Esophagus squamous epithelium (tissue), 5 donors: ENCODE measurements at regions not wholly inside any gene's neighbourhood (a gene's known extent, or its start where the extent isn't known, plus 50 kb on each side); places are given as distances from the start of the nearest gene placed in this dataset.
"Not testable (repeated sequence)": the region's sequence is repeated elsewhere in the genome, so short reads cannot be mapped to it uniquely, and the experiment has no call there.

Source experiments
- DNase-seq: peaks from one replicate; lab custom pipeline; 2025; lab: John Stamatoyannopoulos, UW
- H3K27ac ChIP-seq, 4 donors: fragments of 200-600 bp; sonication (generic); one replicate each; pipeline ENCODE4 v1.5.1; 2016 to 2019; ENCODE audit warnings: mild to moderate bottlenecking in 1 of 4
- H3K27me3 ChIP-seq, 4 donors: fragments of 200-600 bp; sonication (generic); 1 replicate in 3 of 4; 2 replicates in 1 of 4; pipeline versions ENCODE4 v1.5.1 to v1.6.0; 2017 to 2021; ENCODE audit warnings: antibody characterized with exemption in 1 of 4
- H3K36me3 ChIP-seq, 3 donors: fragments of 200-600 bp; sonication (generic); one replicate each; pipeline ENCODE4 v1.5.1; 2016 to 2019
- H3K4me1 ChIP-seq, 3 donors: fragments of 200-600 bp; sonication (generic); one replicate each; pipeline ENCODE4 v1.5.1; 2017 to 2019
- H3K4me3 ChIP-seq, 4 donors: fragments of 200-600 bp; sonication (generic); 1 replicate in 3 of 4; 2 replicates in 1 of 4; pipeline ENCODE4 v1.5.1; 2016 to 2019; ENCODE audit warnings: mild to moderate bottlenecking in 2 of 4, moderate library complexity in 1 of 4
- H3K9me3 ChIP-seq, 3 donors: fragments of 200-600 bp; sonication (generic); one replicate each; pipeline ENCODE4 v1.5.1; 2016 to 2019
- CTCF ChIP-seq, 6 experiments: fragments of 450-650 bp in 4 of 6; fragments of 200-600 bp in 2 of 6; sonication (generic) in 2 of 6; IDR thresholded peaks; one replicate each; pipeline ENCODE4 v1.5.1; 2016 to 2019; ENCODE audit warnings: antibody characterized with exemption in 6 of 6, mild to moderate bottlenecking in 4 of 6, moderate library complexity in 4 of 6
- POLR2A ChIP-seq, 4 donors: fragments of 450-650 bp; IDR thresholded peaks; one replicate each; pipeline ENCODE4 v1.6.1; 2017; ENCODE audit warnings: antibody characterized with exemption in 4 of 4, mild to moderate bottlenecking in 4 of 4, moderate library complexity in 3 of 4
- WGBS, 2 donors: methylation state at CpG; one replicate each; pipeline ENCODE4 v1.1.5; 2018; 5-methylcytosine and 5-hydroxymethylcytosine counted together
- intact Hi-C: fragments of 100-400 bp; cut with DNase I; formaldehyde crosslinking; loops from one replicate; pipeline ENCODE4 v1.15.0; 2022
- donor health status: DM: yes; HTN: yes; CAD: no.

- Histone ChIP-seq H3K4me1 (no peaks in the 10 kb centered on the region), H3K36me3 (no peaks in the 10 kb centered on the region), H3K9me3 (no peaks in the 10 kb centered on the region), H3K4me3 (no peak overlapping the region), H3K27ac (no peak overlapping the region), H3K27me3 (peaks cover 0 to 81% (median 0%) of the 10 kb centered on the region in 4 donors)
- TF ChIP-seq POLR2A (IDR thresholded peaks at IDR 0.05): no peak
- TF ChIP-seq CTCF (IDR thresholded peaks at IDR 0.05): no peak
- intact Hi-C loops: no loop called here
- 21 to 66% methylated on average over 4 to 6 of the region's 11 CpGs for WGBS, 2 donors
- DNase-seq: no peak
Observed at GRCh38 chr22:22380098-22381030, 128.2 kb downstream of the ZNF280B start.

- H3K27ac ChIP-seq, intact Hi-C loops, H3K9me3 ChIP-seq, H3K36me3 ChIP-seq, H3K4me1 ChIP-seq, DNase-seq, H3K4me3 ChIP-seq: not testable (repeated sequence)
- peaks cover 0 to 80% (median 0%) of the 10 kb centered on the region in 4 donors for H3K27me3 ChIP-seq
- 63 to 74% methylated on average over 2 of the region's 2 CpGs for WGBS, 2 donors
Observed at GRCh38 chr22:22381292-22381691, 127.2 kb downstream of the ZNF280B start.

- WGBS, 2 donors: 36 to 44% methylated on average over 3 of the region's 3 CpGs
- Histone ChIP-seq H3K4me1 (no peaks in the 10 kb centered on the region), H3K27me3 (peaks cover 0 to 83% (median 0%) of the 10 kb centered on the region in 4 donors), H3K9me3 (no peaks in the 10 kb centered on the region), H3K36me3 (no peaks in the 10 kb centered on the region), H3K27ac (no peak overlapping the region), H3K4me3 (no peak overlapping the region)
- no peak for TF ChIP-seq POLR2A (IDR thresholded peaks at IDR 0.05)
- TF ChIP-seq CTCF (IDR thresholded peaks at IDR 0.05): no peak
- intact Hi-C loops: no loop called here
- no peak for DNase-seq
Observed at GRCh38 chr22:22384267-22384666, 124.3 kb downstream of the ZNF280B start.

GRCh38 chr22:22384668-22385244 lies 123.8 kb downstream of the ZNF280B start:
- intact Hi-C loops: no loop called here
- H3K4me1 ChIP-seq: no peaks in the 10 kb centered on the region
- H3K27me3 ChIP-seq: peaks cover 0 to 84% (median 0%) of the 10 kb centered on the region in 4 donors
- TF ChIP-seq POLR2A (IDR thresholded peaks at IDR 0.05) (no peak), CTCF (IDR thresholded peaks at IDR 0.05) (no peak)
- H3K9me3 ChIP-seq: no peaks in the 10 kb centered on the region
- DNase-seq: no peak
- WGBS, 2 donors: 79 to 94% methylated on average over 2 of the region's 2 CpGs
- no peaks in the 10 kb centered on the region for H3K36me3 ChIP-seq
- no peak overlapping the region for H3K27ac ChIP-seq
- H3K4me3 ChIP-seq: no peak overlapping the region

GRCh38 chr22:22386602-22387385 lies 121.7 kb downstream of the ZNF280B start:
- Histone ChIP-seq H3K27ac (no peak overlapping the region), H3K9me3 (no peaks in the 10 kb centered on the region), H3K27me3 (peaks cover 0 to 89% (median 0%) of the 10 kb centered on the region in 4 donors), H3K36me3 (no peaks in the 10 kb centered on the region), H3K4me1 (no peaks in the 10 kb centered on the region), H3K4me3 (no peak overlapping the region)
- no peak for DNase-seq
- WGBS, 2 donors: 42 to 46% methylated on average over 9 to 10 of the region's 10 CpGs
- TF ChIP-seq CTCF (IDR thresholded peaks at IDR 0.05) (no peak), POLR2A (IDR thresholded peaks at IDR 0.05) (no peak)
- intact Hi-C loops: no loop called here
